A549 (cell line): ENCODE measurements at regions not wholly inside any gene's neighbourhood (a gene's known extent, or its start where the extent isn't known, plus 50 kb on each side); places are given as distances from the start of the nearest gene placed in this dataset.

ENCODE experiments used
- ATAC-seq, 2 experiments: fragments of 200-7000 bp in 1 of 2; fragments of >200 bp in 1 of 2; cut with Nextera tagmentation in 1 of 2; cut with Tn5 transposase in 1 of 2; 3 replicates each; pipeline versions ENCODE4 v1.8.0 to v1.9.1; 2018 to 2020; ENCODE audit warnings: mild to moderate bottlenecking in 1 of 2, moderate library complexity in 1 of 2
- CTCF ChIA-PET: fragments of 300-600 bp; sonication (Branson Sonifier 250); formaldehyde crosslinking; extraction: SDS; loops from one replicate; lab custom pipeline; 2021; ENCODE audit warnings: antibody characterized with exemption, inconsistent platforms; lab: Yijun Ruan, JAX
- POLR2A ChIA-PET: fragments of 350-600 bp; formaldehyde crosslinking; extraction: SDS; loops from one replicate; lab custom pipeline; 2021; ENCODE audit warnings: antibody characterized with exemption, inconsistent platforms; lab: Yijun Ruan, JAX
- DNase-seq, 2 experiments: peaks; one replicate each; pipeline versions ENCODE4 v3.0.0 to v3.0.0-alpha.2; 2011 to 2016; ENCODE audit warnings: low read depth in 1 of 2, low spot score in 1 of 2
- FAIRE-seq: peaks from 2 replicates; lab custom pipeline; 2011; peaks lifted over from hg19 to GRCh38; lab: Jason Lieb, UNC
- H3K27ac ChIP-seq, 2 experiments: fragments of >200 bp; sonication (Bioruptor Twin); formaldehyde crosslinking; 3 replicates each; pipeline ENCODE4 v1.5.1; 2016 to 2017
- H3K4me1 ChIP-seq: fragments of >200 bp; sonication (Bioruptor Twin); formaldehyde crosslinking; 3 replicates; pipeline ENCODE4 v1.6.1; 2016
- H3K4me2 ChIP-seq: fragments of >200 bp; sonication (Bioruptor Twin); formaldehyde crosslinking; 3 replicates; pipeline ENCODE4 v1.6.1; 2016
- H3K4me3 ChIP-seq: fragments of >200 bp; sonication (Bioruptor Twin); formaldehyde crosslinking; 3 replicates; pipeline ENCODE4 v1.5.1; 2016
- H3K9me3 ChIP-seq: fragments of >200 bp; sonication (Bioruptor Twin); formaldehyde crosslinking; 3 replicates; pipeline ENCODE4 v1.6.1; 2016
- ATOH8 ChIP-seq: fragments of 250-450 bp; sonication (Bioruptor Pico); IDR thresholded peaks from 2 replicates; pipeline ENCODE4 v1.5.0; 2020; ENCODE audit warnings: low read depth, mild to moderate bottlenecking, moderate library complexity
- CBX2 ChIP-seq: fragments of 200-600 bp; sonication (generic); IDR thresholded peaks from 2 replicates; pipeline ENCODE4 v1.6.1; 2016; ENCODE audit warnings: low read depth, mild to moderate bottlenecking, borderline replicate concordance
- CHD2 ChIP-seq: fragments of 150-350 bp; IDR thresholded peaks from 2 replicates; pipeline ENCODE4 v1.6.1; 2014; ENCODE audit warnings: low read length; ENCODE audit not compliant: partially characterized antibody
- CTCF ChIP-seq: fragments of >200 bp; sonication (Bioruptor Twin); formaldehyde crosslinking; IDR thresholded peaks from 3 replicates; pipeline ENCODE4 v1.5.1; 2016
- EP300 ChIP-seq, 2 experiments: fragments of >200 bp; sonication (Bioruptor Twin); formaldehyde crosslinking; IDR thresholded peaks; 2 replicates in 1 of 2; 3 replicates in 1 of 2; pipeline ENCODE4 v1.6.1; 2016 to 2017
- ESRRA ChIP-seq: fragments of 150-350 bp; IDR thresholded peaks from 2 replicates; pipeline ENCODE4 v1.6.1; 2014; ENCODE audit warnings: mild to moderate bottlenecking, low read length, borderline replicate concordance
- FOSL2 ChIP-seq, 2 experiments: fragments of 450-650 bp in 1 of 2; fragments of >200 bp in 1 of 2; sonication (Bioruptor Twin) in 1 of 2; formaldehyde crosslinking; IDR thresholded peaks; 2 replicates each; pipeline versions ENCODE4 v1.5.0 to v1.6.1; 2016 to 2020; ENCODE audit warnings: mild to moderate bottlenecking in 1 of 2, moderate library complexity in 1 of 2
- GATA3 ChIP-seq: IDR thresholded peaks from 2 replicates; pipeline ENCODE4 v1.6.1; 2012; ENCODE audit warnings: borderline replicate concordance
- HOXB5 ChIP-seq: fragments of 250-450 bp; sonication (Bioruptor Pico); IDR thresholded peaks from 2 replicates; pipeline ENCODE4 v1.5.0; 2020; ENCODE audit warnings: mild to moderate bottlenecking, moderate library complexity
- JUN ChIP-seq, 2 experiments: fragments of >200 bp; sonication (Bioruptor Twin); formaldehyde crosslinking; IDR thresholded peaks; 2 replicates in 1 of 2; 3 replicates in 1 of 2; pipeline ENCODE4 v1.6.1; 2016 to 2017
- MAFK ChIP-seq: fragments of 450-650 bp; IDR thresholded peaks from 2 replicates; pipeline ENCODE4 v1.6.1; 2014; ENCODE audit not compliant: partially characterized antibody
- MAX ChIP-seq: IDR thresholded peaks from 2 replicates; pipeline ENCODE4 v1.6.1; 2012
- NFE2L2 ChIP-seq: fragments of 150-350 bp; conservative IDR thresholded peaks from 2 replicates; pipeline ENCODE4 v1.6.1; 2014; ENCODE audit warnings: low read length
- NPAS2 ChIP-seq: fragments of 250-450 bp; sonication (Bioruptor Pico); IDR thresholded peaks from 2 replicates; pipeline ENCODE4 v1.8.0; 2022; ENCODE audit warnings: mild to moderate bottlenecking, moderate library complexity, borderline replicate concordance
- PBX3 ChIP-seq: IDR thresholded peaks from 2 replicates; pipeline ENCODE4 v1.6.1; 2012
- PHF8 ChIP-seq: fragments of 200-600 bp; sonication (generic); IDR thresholded peaks from 2 replicates; pipeline ENCODE4 v1.6.1; 2016; ENCODE audit warnings: low read depth, mild to moderate bottlenecking, antibody characterized with exemption, moderate library complexity, borderline replicate concordance
- POLR2AphosphoS2 ChIP-seq: conservative IDR thresholded peaks from 2 replicates; pipeline ENCODE4 v1.6.1; 2012; ENCODE audit warnings: low read length, improper control_type of control experiment, inconsistent platforms
- RAD21 ChIP-seq, 2 experiments: fragments of >200 bp in 1 of 2; sonication (Bioruptor Twin) in 1 of 2; formaldehyde crosslinking in 1 of 2; IDR thresholded peaks in 1 of 2; conservative IDR thresholded peaks in 1 of 2; 2 replicates in 1 of 2; 3 replicates in 1 of 2; pipeline ENCODE4 v1.6.1; 2012 to 2018; ENCODE audit warnings: inconsistent platforms in 1 of 2
- RCOR1 ChIP-seq: fragments of 150-350 bp; IDR thresholded peaks from 2 replicates; pipeline ENCODE4 v1.6.1; 2014; ENCODE audit warnings: antibody characterized with exemption, low read length, low read depth
- REST ChIP-seq: fragments of 200-600 bp; sonication (generic); IDR thresholded peaks from 2 replicates; pipeline ENCODE4 v1.6.1; 2016; ENCODE audit warnings: antibody characterized with exemption, mild to moderate bottlenecking, moderate library complexity
- SMC3 ChIP-seq: fragments of >200 bp; sonication (Bioruptor Twin); formaldehyde crosslinking; IDR thresholded peaks from 3 replicates; pipeline ENCODE4 v1.6.1; 2018; ENCODE audit warnings: inconsistent platforms
- USF2 ChIP-seq: fragments of 450-650 bp; IDR thresholded peaks from 2 replicates; pipeline ENCODE4 v1.6.1; 2014; ENCODE audit warnings: antibody characterized with exemption
- ZC3H11A ChIP-seq: fragments of 450-650 bp; IDR thresholded peaks from 2 replicates; pipeline ENCODE4 v1.6.1; 2014; ENCODE audit warnings: antibody characterized with exemption, mild to moderate bottlenecking
- WGBS: methylation state at CpG from one replicate; pipeline ENCODE4 v1.1.6; 2017; ENCODE audit errors: missing lambda C conversion rate; 5-methylcytosine and 5-hydroxymethylcytosine counted together

- POLR2A ChIA-PET, result interaction anchor here (0.8 to 1.3 kb wide), 4 partner anchors 10 to 363 kb away, joined by 3 to 4 read pairs (median 3); partner anchors contain the start of gene ZNF783
- peak overlapping the region; percentile 94 to 97; a peak in 5 of 6 replicates for H3K27ac ChIP-seq
- FAIRE-seq (no peak), DNase-seq (peak; percentile 75 to 81)
- H3K9me3 ChIP-seq, result no peaks in the 10 kb centered on the region
- H3K4me2 ChIP-seq, result peak overlapping the region; percentile 88
- H3K4me3 ChIP-seq, result peak overlapping the region; percentile 98
- no peak for TF ChIP-seq FOSL2 (IDR thresholded peaks at IDR 0.05)
- TF ChIP-seq FOSL2 (CRISPR knock-in tag; IDR thresholded peaks at IDR 0.05), result no peak
- no peak for TF ChIP-seq RCOR1
- TF ChIP-seq JUN (IDR thresholded peaks at IDR 0.05), result no peak
- TF ChIP-seq HOXB5 (CRISPR knock-in tag), result no peak
- TF ChIP-seq EP300 (IDR thresholded peaks at IDR 0.05), result no peak
- no peak for TF ChIP-seq ESRRA
- no peak for TF ChIP-seq ATOH8
- peak; percentile 68 for TF ChIP-seq USF2
- no peak for TF ChIP-seq NFE2L2
- peak; percentile 21 to 30; a peak in 3 of 5 replicates for TF ChIP-seq RAD21 (conservative IDR thresholded peaks at IDR 0.05 in 1 of 2, IDR thresholded peaks at IDR 0.05 in 1 of 2)
- TF ChIP-seq SMC3, result peak; percentile 47; the same call in 2 of the 3 replicates
- TF ChIP-seq MAX, result peak; percentile 42; the same call in 1 of the 2 replicates
- TF ChIP-seq PHF8, result no peak
- TF ChIP-seq REST, result peak; percentile 32; the same call in 1 of the 2 replicates
- TF ChIP-seq CHD2, result no peak
- no peak for TF ChIP-seq GATA3
- no peak for TF ChIP-seq MAFK
- no peak for TF ChIP-seq POLR2AphosphoS2
- TF ChIP-seq CBX2, result no peak
- peak; percentile 62 for TF ChIP-seq CTCF
- TF ChIP-seq ZC3H11A, result no peak
- no peak for TF ChIP-seq NPAS2 (CRISPR knock-in tag)
- TF ChIP-seq PBX3, result no peak
- TF ChIP-seq, all 56 proteins: peak for 6
- peaks cover 12% of the 10 kb centered on the region for H3K4me1 ChIP-seq
- 18% methylated on average over 17 of the region's 17 CpGs for WGBS
- peak; percentile 64 to 73 for ATAC-seq
- CTCF ChIA-PET, result interaction anchor here (0.6 to 3.6 kb wide), 33 partner anchors 9 to 518 kb away, joined by 3 to 14 read pairs (median 4); partner anchors contain the start of genes ZNF777 and ZNF783
These were observed 127.8 kb upstream of the ZNF746 start for GRCh38 chr7:149625340-149625946.
